ENCODE measurements at regions not wholly inside any gene's neighbourhood (a gene's known extent, or its start where the extent isn't known, plus 50 kb on each side); places are given as distances from the start of the nearest gene placed in this dataset.

DNA sequence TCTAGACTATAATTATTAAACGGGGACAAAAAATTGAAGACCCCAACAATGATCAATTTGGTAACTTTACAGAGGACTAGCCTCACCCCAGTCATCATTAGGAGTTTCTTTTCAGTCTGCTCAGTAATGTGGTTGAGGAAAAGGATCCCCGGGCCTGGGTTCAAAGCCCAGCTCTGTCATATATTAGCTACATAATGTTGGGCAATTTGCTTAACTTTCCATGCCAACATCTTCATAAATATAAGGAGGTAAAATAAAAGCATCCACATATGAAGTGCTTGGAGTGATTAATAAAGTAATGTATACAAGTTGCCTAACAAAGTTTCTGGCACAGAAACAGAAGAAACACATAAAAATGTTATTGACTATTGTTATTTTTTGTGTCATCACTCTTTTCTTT, 53.4 kb upstream of the ANTXR2 start:
- Histone ChIP-seq H3K27me3 (no peaks in the 10 kb centered on the region), H3K4me3 (no peak overlapping the region), H3K9me3 (no peaks in the 10 kb centered on the region), H3K36me3 (no peaks in the 10 kb centered on the region)
- no peak for DNase-seq

DNA sequence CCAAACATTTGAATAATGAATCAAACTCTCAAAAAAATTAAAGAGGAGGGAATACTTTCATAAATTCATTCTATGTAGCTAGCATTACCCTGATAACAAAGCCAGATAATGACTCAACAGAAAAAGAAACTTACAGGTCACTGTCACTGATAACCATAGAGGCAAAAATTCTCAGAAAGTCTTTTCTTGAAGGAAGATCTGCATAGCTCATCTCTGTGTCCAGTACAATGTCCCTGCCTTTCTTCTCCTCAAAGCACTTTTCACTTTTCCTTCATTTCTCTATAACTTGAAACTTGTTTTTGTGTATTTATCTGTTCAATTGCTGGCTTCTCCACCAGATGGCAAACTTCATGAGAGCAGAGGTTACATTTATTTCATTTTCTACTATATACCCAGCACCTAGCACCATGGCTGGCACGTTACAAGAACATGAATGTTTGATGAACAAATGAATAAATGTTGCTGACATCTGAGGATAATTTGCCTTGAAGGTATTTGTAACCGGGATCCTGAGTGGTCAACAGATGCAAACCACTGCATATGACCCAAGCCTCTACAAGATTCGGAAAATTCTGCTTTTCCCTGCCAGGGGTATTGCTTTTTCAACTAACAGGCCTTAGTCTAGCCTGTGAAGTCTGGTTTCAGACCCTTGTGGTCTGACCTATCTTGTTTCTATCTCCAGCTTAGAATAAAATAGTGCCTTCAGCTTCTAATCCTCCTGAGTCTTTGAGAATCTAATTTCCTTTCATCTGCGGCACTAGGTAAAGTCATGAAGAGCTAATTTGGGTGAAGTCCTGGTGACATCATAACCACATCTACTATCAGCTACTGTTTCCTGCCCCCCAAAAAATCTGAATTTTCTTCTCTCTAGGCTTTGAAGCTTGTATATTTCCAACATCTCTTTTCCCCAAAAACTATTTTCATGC, 52.5 kb upstream of the ANTXR2 start:
- no peak for DNase-seq
- H3K9me3 ChIP-seq = no peaks in the 10 kb centered on the region
- no peaks in the 10 kb centered on the region for H3K27me3 ChIP-seq
- H3K36me3 ChIP-seq = no peaks in the 10 kb centered on the region
- no peak overlapping the region for H3K4me3 ChIP-seq

DNA sequence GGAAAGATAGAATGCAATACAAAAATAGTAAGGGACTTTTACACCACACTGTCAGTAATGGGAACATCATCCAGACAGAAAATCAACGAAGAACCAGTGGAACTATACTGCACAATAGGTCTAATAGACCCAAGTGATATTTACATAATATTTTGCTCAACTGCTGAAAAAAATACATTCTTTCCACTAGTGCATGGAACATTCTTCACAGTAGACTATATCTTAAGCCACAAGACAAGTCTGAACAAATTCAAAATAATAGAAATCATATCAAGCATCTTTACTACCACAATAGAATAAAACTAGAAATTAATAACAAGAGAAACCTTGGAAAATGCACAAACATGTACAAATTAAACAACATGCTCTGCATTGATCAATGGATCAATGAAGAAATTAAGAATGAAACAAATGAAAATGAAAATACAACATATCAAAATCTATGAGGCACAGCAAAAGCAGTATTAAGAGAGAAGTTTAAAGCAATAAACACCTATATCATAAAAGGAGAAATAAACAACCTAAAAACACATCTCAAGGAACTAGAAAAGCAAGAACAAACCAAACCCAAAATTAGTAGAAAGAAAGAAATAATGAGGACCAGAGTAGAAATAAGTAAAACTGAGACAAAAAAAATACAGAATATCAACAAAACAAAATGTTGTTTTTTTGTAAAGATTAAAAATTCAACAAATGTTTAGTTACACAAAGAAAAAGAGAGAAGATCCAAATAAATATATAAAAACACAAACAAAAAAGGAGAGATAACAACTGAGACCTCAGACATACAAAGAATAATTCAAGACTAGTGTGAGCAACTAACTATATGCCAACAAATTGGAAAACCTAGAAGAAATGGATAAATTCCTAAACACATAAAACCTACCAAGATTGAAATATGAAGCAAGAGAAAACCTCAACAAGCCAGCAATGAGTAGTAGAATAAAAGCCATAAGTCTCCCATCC, 51.5 kb upstream of the ANTXR2 start:
- Histone ChIP-seq H3K9me3 (no peaks in the 10 kb centered on the region), H3K4me3 (no peak overlapping the region), H3K36me3 (no peaks in the 10 kb centered on the region), H3K27me3 (no peaks in the 10 kb centered on the region)
- DNase-seq = no peak

All from MG63 (cell line).